Progenitor cell of endocrine pancreas (in vitro differentiated cells): ENCODE measurements at regions not wholly inside any gene's neighbourhood (a gene's known extent, or its start where the extent isn't known, plus 50 kb on each side); places are given as distances from the start of the nearest gene placed in this dataset.

ENCODE experiments used
- DNase-seq: peaks from one replicate; pipeline ENCODE4 v3.0.0; 2021; ENCODE audit warnings: low spot score; ENCODE audit not compliant: unreplicated experiment
- H3K27ac Mint-ChIP-seq: 2 replicates; pipeline ENCODE4 v1.8.0; 2021; ENCODE audit warnings: mild to moderate bottlenecking, moderate library complexity, mixed read lengths
- H3K27me3 Mint-ChIP-seq: 2 replicates; pipeline ENCODE4 v1.8.0; 2021; ENCODE audit warnings: mixed read lengths
- H3K36me3 Mint-ChIP-seq: 2 replicates; pipeline ENCODE4 v1.8.0; 2022; ENCODE audit warnings: mixed read lengths; ENCODE audit not compliant: insufficient read depth
- H3K4me1 Mint-ChIP-seq: 2 replicates; pipeline ENCODE4 v1.8.0; 2021; ENCODE audit warnings: low read depth, mixed read lengths
- H3K4me3 Mint-ChIP-seq: 2 replicates; pipeline ENCODE4 v1.8.0; 2021; ENCODE audit warnings: low read depth, mild to moderate bottlenecking, moderate library complexity, mixed read lengths
- H3K9me3 Mint-ChIP-seq: 2 replicates; pipeline ENCODE4 v1.8.0; 2021; ENCODE audit warnings: low read depth, mixed read lengths
- CTCF ChIP-seq: fragments of 200-600 bp; sonication (generic); IDR thresholded peaks from one replicate; pipeline ENCODE4 v1.5.0; 2021; ENCODE audit warnings: antibody characterized with exemption, mild to moderate bottlenecking; ENCODE audit not compliant: unreplicated experiment

GRCh38 chr5:174599992-174600391 lies 124.4 kb upstream of the MSX2 start:
- no peak overlapping the region for H3K27ac Mint-ChIP-seq
- H3K27me3 Mint-ChIP-seq, result peaks cover 14% of the 10 kb centered on the region
- no peak for DNase-seq
- peak overlapping the region; percentile 6 for H3K4me3 Mint-ChIP-seq
- H3K9me3 Mint-ChIP-seq, result peaks cover 4% of the 10 kb centered on the region
- TF ChIP-seq CTCF, result no peak
- peaks cover 8% of the 10 kb centered on the region for H3K4me1 Mint-ChIP-seq
- no peaks in the 10 kb centered on the region for H3K36me3 Mint-ChIP-seq

GRCh38 chr5:174601946-174602345 lies 122.4 kb upstream of the MSX2 start:
- no peak for TF ChIP-seq CTCF
- Mint-ChIP-seq H3K27me3 (peaks cover 18% of the 10 kb centered on the region), H3K27ac (no peak overlapping the region), H3K36me3 (no peaks in the 10 kb centered on the region), H3K4me1 (peaks cover 8% of the 10 kb centered on the region), H3K9me3 (peaks cover 4% of the 10 kb centered on the region), H3K4me3 (no peak overlapping the region)
- DNase-seq, result no peak

GRCh38 chr5:174606153-174606552 lies 118.2 kb upstream of the MSX2 start:
- no peak for DNase-seq
- Mint-ChIP-seq H3K27me3 (peaks cover 8% of the 10 kb centered on the region), H3K4me1 (no peaks in the 10 kb centered on the region), H3K9me3 (peaks cover 4% of the 10 kb centered on the region), H3K4me3 (no peak overlapping the region), H3K36me3 (no peaks in the 10 kb centered on the region), H3K27ac (no peak overlapping the region)
- no peak for TF ChIP-seq CTCF

- H3K27me3 Mint-ChIP-seq, result peaks cover 8% of the 10 kb centered on the region
- TF ChIP-seq CTCF, result no peak
- DNase-seq, result no peak
- no peaks in the 10 kb centered on the region for H3K4me1 Mint-ChIP-seq
- H3K4me3 Mint-ChIP-seq, result no peak overlapping the region
- no peaks in the 10 kb centered on the region for H3K36me3 Mint-ChIP-seq
- H3K27ac Mint-ChIP-seq, result no peak overlapping the region
- H3K9me3 Mint-ChIP-seq, result peaks cover 4% of the 10 kb centered on the region
Observed at GRCh38 chr5:174606646-174607045, 117.7 kb upstream of the MSX2 start.

- H3K36me3 Mint-ChIP-seq, result no peaks in the 10 kb centered on the region
- H3K27me3 Mint-ChIP-seq, result peaks cover 8% of the 10 kb centered on the region
- no peak overlapping the region for H3K27ac Mint-ChIP-seq
- no peak for DNase-seq
- H3K4me1 Mint-ChIP-seq, result no peaks in the 10 kb centered on the region
- H3K4me3 Mint-ChIP-seq, result no peak overlapping the region
- no peak for TF ChIP-seq CTCF
- H3K9me3 Mint-ChIP-seq, result peaks cover 4% of the 10 kb centered on the region
Observed at GRCh38 chr5:174607205-174607604, 117.2 kb upstream of the MSX2 start.
